ENCODE measurements at regions not wholly inside any gene's neighbourhood (a gene's known extent, or its start where the extent isn't known, plus 50 kb on each side); places are given as distances from the start of the nearest gene placed in this dataset.

DNA sequence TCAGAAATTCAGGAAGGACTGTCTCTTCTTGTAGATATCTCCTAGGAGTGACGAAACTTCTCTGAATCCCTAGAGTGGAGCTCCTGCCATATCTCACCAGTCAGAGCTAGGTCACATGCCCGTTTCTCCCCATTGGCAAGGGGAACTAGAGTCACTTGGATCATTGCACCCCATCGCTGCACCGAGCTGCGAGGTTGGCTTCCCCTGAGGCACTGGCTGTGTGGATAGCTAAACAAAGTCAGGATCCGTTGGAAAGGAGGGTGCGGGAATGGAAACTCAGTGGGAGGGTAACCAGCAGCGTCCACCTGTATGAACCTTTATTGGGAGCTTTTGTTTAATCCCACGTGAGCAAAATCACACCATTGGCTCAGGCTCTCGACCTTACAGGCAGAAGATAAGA is 283.8 kb downstream of the BRD1 start:
- no peak for DNase-seq

DNA sequence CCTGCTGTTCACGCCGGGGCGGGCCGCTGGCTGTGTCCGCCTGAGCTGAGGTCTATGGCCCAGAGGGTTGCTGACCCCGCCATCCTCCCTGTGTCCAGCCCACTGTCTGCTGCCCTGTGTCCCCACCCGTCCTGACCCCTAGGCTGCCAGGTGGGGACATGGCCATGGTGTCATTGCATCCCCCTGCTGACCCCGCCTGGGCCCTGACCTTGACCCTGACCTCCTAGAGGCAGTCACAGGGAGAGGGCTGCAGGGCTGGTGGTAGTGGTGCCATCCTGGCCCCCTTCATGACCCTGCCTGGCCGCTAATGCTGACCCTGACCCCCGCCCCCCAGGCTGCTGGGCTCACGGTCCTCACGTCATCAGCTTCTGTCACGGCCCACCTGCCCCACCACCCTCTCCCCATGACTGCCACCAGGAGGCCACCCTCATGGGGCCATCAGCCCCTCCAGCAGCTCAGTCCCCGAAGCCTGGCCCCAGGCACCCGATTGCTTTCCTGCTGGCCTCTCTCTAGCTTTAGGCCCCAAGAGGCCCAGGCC is 285.9 kb downstream of the BRD1 start:
- DNase-seq = no peak

- no peak for DNase-seq
Measured at GRCh38 chr22:49540913-49541692, 286.6 kb downstream of the BRD1 start.

DNA sequence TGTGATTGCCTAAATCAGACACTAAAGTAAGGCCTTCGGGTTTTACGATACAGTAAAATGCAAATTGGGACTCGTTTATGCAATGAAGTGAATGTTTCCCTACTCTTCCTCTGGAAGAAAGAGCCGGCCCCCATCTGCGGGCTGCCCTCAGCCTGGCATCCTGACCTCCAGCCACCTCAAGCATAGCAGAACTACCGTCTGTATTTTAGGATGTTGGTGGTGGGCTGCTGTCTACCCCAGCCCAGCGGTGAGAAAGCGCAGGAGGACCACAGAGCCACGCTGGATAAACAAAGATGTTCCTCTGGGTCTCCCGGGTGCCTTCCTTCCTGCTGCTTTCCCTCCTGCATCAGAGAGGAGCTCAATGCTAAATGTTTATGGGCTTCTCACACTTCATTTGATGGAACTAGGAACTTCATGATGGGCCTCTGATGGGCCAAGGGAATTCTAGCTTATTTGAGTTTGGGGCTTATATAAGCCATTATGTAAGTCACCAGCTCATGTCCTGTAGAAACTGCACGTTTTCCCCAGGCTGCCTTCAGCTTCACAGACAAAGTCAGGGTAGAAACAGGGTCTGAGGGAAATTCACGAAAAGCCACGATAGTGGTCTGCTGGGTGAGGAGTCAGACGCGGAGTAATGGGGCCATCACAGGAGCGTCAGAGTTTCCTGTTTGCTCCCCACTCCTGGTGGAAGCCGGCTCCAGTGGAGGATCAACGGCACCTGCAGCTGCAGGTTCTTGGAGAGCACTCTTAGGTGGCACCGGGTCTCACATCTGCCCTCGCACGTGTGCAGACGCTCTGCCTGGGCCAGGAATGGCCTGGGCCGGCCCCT is 287.4 kb downstream of the BRD1 start:
- no peak for DNase-seq

DNA sequence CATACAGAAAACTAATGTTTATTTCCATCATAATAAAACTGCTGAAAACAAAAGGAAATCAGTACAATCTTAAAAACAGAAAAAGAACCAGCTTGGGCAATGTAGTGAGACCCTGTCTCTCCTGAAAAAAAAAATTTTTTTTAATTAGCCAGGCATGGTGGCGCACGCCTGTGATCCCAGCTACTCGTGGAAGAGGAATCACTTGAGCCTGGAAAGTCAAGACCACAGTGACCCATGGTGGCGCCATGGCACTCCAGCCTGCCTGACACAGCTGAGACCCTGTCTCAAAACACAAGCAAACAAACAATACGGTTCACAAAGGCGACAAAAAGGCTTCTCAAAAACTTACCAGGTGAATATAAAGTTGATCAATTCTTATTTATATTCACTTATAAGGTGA is 289.7 kb downstream of the BRD1 start:
- no peak for DNase-seq

- DNase-seq = no peak
Measured at GRCh38 chr22:49536571-49537131, 291.0 kb downstream of the BRD1 start.

GRCh38 chr22:49535527-49536125 is 292.0 kb downstream of the BRD1 start:
- DNase-seq = no peak

DNA sequence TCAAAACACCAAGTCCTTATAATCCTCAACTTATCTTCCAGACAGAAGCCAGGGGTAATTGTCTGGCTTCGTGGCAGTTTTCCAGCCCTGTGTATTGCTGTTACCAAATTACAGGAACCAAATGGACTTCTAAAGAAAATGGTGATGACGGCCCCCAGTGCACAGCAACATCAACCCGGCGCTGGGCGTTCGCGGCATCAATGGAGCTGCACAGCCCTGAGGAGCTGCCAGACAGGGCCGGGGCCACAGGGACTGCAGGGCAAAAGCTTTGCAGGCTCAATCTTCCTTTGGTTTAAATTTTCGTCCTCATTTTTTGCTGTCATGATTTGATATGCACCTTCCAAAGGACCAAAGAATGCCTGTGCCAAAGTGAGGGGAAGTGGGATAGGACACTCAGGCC is 292.5 kb downstream of the BRD1 start:
- no peak for DNase-seq

DNA sequence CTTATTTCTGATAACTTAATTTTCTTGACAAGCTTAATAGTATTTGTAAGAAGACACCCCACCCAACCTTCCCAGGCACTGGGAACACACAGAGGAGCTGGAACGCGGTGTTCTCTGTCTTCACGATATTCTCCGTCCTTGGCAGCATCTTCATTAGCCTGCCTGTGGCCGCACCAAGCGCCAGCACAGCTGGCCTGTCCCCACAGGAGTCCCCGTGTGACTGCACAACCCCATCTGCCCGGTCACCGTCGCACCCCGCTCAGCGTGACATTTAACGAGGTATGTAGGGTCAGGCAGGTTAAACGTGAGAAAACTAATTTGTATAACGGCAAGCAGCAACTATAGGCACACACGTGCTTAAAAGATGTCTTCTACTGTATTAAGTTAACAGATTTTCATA is 293.3 kb downstream of the BRD1 start:
- DNase-seq = no peak

DNA sequence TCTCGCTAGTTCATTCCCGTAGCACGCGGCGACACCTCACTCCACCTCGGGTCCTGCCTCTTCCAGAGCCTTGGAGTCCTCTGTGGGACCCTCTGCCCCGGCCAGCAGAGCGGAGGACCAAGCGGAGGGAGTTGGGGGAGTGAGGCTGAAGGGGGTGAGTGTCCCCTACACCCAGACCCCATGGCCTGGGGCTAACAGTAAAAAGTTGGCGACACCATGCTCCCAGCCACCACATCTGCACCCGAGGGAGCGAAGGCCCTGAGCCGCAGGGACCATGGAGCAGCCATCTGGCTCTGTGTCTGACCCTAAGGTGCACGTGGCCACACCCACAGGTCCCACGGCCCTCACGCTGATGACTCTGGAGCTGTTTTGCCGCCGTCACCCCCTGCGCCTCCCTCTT is 293.8 kb downstream of the BRD1 start:
- no peak for DNase-seq

- no peak for DNase-seq
Measured at GRCh38 chr22:49532869-49533802, 294.5 kb downstream of the BRD1 start.

DNA sequence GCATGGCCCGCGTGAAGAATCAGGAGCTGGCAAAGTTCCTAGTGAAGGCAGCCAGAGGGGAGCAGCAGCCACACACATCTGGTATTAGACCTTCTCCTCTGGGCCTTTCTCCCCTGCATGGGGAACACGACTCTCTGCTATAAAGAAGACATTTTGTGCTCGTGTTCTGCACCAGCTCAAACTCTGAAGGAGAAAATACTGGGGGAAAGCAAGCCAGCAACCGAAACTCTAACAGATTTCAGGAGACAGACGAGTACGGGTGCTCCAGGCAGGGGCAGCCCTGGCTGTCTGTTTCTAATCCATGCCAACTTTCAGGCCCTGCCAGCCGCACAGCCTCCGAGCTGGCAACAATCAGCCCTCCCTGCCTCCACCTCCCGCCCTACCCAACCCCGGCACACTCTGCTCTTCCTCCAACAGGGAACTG is 296.3 kb downstream of the BRD1 start:
- DNase-seq = no peak

- DNase-seq = no peak
Measured at GRCh38 chr22:49530671-49531367, 296.9 kb downstream of the BRD1 start.

GRCh38 chr22:49528420-49528720 is 299.3 kb downstream of the BRD1 start:
- no peak for DNase-seq

- no peak for DNase-seq
Measured at GRCh38 chr22:49527611-49528419, 299.9 kb downstream of the BRD1 start.

DNA sequence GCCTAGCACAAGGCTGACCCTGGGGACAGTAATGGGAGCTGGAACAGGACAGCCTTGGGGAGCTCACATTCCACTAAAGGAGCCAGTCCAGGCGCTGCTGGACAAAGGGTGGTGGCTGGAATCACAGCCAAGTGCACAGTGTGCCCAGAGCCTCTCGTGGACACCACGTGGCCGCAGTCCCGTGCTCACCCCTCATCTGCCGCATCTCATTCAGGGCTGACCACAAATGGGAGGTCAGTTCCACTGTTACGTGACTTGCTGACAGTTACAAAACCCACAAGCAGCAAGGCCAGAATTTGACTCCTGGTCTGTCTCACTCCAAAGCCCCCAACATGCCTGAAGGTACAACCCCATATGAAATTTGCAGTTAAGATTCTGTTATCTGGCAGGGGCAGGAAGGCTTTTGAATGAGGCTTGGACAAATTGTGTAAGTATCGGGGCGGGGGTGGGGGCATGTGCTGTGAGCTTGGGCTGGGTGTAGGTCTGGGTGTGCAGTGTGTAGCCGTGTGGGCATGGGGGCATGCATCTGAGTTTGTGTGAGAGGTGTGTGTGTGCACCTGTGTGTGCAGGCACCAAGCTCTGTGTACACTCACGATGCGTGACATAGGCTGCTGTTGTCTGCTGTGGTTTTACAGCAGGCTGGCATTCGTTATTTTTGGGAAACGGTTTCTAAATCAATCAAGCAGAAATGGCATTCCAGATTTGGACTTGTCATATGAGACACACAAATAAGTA is 301.7 kb downstream of the BRD1 start:
- DNase-seq = no peak

- no peak for DNase-seq
Measured at GRCh38 chr22:49525360-49525759, 302.3 kb downstream of the BRD1 start.

DNA sequence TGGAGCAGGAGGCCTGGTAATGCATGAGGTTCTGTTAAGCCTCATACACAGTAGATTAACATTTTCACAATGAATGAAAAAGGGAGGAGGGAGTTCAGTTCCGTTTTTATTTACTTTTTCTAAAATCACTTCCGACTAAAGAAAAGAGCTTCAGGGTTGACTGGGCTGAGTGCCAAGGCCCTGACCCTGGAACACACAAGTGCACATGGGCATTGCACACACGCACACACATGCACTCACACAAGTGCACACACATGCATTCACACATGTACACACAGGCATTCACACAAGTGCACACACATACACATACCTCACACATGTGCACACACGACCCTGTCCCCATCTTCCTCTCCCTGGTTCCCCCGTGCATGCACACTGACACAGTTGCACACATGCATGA is 303.3 kb downstream of the BRD1 start:
- DNase-seq = no peak

GRCh38 chr22:49523374-49524008 is 304.2 kb downstream of the BRD1 start:
- DNase-seq = no peak
